Fibroblast of skin of scalp (primary cell): ENCODE measurements at regions not wholly inside any gene's neighbourhood (a gene's known extent, or its start where the extent isn't known, plus 50 kb on each side); places are given as distances from the start of the nearest gene placed in this dataset.

Experiments used
- DNase-seq: peaks from one replicate; pipeline ENCODE4 v3.0.0-alpha.2; 2013

- no peak for DNase-seq
These were observed 431.4 kb downstream of the FGF9 start for GRCh38 chr13:22102271-22102670.

- no peak for DNase-seq
These were observed 432.5 kb downstream of the FGF9 start for GRCh38 chr13:22103046-22104027.

- no peak for DNase-seq
These were observed 435.2 kb downstream of the FGF9 start for GRCh38 chr13:22106058-22106457.

- DNase-seq, result no peak
These were observed 436.7 kb downstream of the FGF9 start for GRCh38 chr13:22107549-22107948.

- DNase-seq, result peak; percentile 9
These were observed 437.5 kb downstream of the FGF9 start for GRCh38 chr13:22108283-22108942.

GRCh38 chr13:22108979-22109378, 438.1 kb downstream of the FGF9 start:
- no peak for DNase-seq

GRCh38 chr13:22110368-22110767, 439.5 kb downstream of the FGF9 start:
- no peak for DNase-seq

GRCh38 chr13:22111152-22111783, 440.4 kb downstream of the FGF9 start:
- no peak for DNase-seq

- DNase-seq, result no peak
These were observed 441.1 kb downstream of the FGF9 start for GRCh38 chr13:22111961-22112360.

GRCh38 chr13:22112956-22113745, 442.3 kb downstream of the FGF9 start:
- no peak for DNase-seq

GRCh38 chr13:22114630-22115311, 443.9 kb downstream of the FGF9 start:
- peak; percentile 37 for DNase-seq

- DNase-seq, result no peak
These were observed 447.3 kb downstream of the FGF9 start for GRCh38 chr13:22118158-22118557.

GRCh38 chr13:22120646-22121045, 449.8 kb downstream of the FGF9 start:
- no peak for DNase-seq

- no peak for DNase-seq
These were observed 450.4 kb downstream of the FGF9 start for GRCh38 chr13:22121146-22121739.

GRCh38 chr13:22126433-22127021, 455.7 kb downstream of the FGF9 start:
- no peak for DNase-seq

- no peak for DNase-seq
These were observed 456.6 kb downstream of the FGF9 start for GRCh38 chr13:22127277-22128164.

- no peak for DNase-seq
These were observed 457.9 kb downstream of the FGF9 start for GRCh38 chr13:22128441-22129408.

- no peak for DNase-seq
These were observed 459.4 kb downstream of the FGF9 start for GRCh38 chr13:22130254-22130653.

GRCh38 chr13:22134261-22134660, 463.4 kb downstream of the FGF9 start:
- DNase-seq, result no peak
